Calu3 (cell line): ENCODE measurements at regions not wholly inside any gene's neighbourhood (a gene's known extent, or its start where the extent isn't known, plus 50 kb on each side); places are given as distances from the start of the nearest gene placed in this dataset.

Source experiments
- BruUV-seq: library from RNA; stranded (reverse); fragments of 400-500 nt; replicated peaks from 2 replicates; lab custom pipeline; 2021; lab: Mats Ljungman, UMichigan
- CTCF ChIA-PET: fragments of 300-600 bp; sonication (Branson Sonifier 250); formaldehyde crosslinking; loops from one replicate; lab custom pipeline; 2022; ENCODE audit warnings: antibody characterized with exemption; lab: Charles Lee
- DNase-seq: peaks from one replicate; pipeline ENCODE4 v3.0.0; 2022
- H3K27ac Mint-ChIP-seq: one replicate; pipeline ENCODE4 v1.8.0; 2022; ENCODE audit warnings: mixed read lengths; ENCODE audit not compliant: unreplicated experiment
- H3K27me3 Mint-ChIP-seq: one replicate; pipeline ENCODE4 v1.8.0; 2022; ENCODE audit warnings: mixed read lengths; ENCODE audit not compliant: unreplicated experiment
- H3K36me3 Mint-ChIP-seq: one replicate; pipeline ENCODE4 v1.8.0; 2022; ENCODE audit warnings: mild to moderate bottlenecking, moderate library complexity, mixed read lengths; ENCODE audit not compliant: insufficient read depth, unreplicated experiment
- H3K4me1 Mint-ChIP-seq: one replicate; pipeline ENCODE4 v1.8.0; 2022; ENCODE audit warnings: mild to moderate bottlenecking, low read depth, mixed read lengths; ENCODE audit not compliant: unreplicated experiment
- H3K4me3 Mint-ChIP-seq: one replicate; pipeline ENCODE4 v1.8.0; 2022; ENCODE audit warnings: mild to moderate bottlenecking, low read depth, moderate library complexity, mixed read lengths; ENCODE audit not compliant: unreplicated experiment
- H3K9me3 Mint-ChIP-seq: one replicate; pipeline ENCODE4 v1.8.0; 2022; ENCODE audit warnings: low read depth, mixed read lengths; ENCODE audit not compliant: unreplicated experiment
- CTCF ChIP-seq: fragments of 200-600 bp; IDR thresholded peaks from one replicate; pipeline ENCODE4 v1.8.0; 2022; ENCODE audit warnings: antibody characterized with exemption; ENCODE audit not compliant: unreplicated experiment
- intact Hi-C: fragments of 100-400 bp; cut with micrococcal nuclease; formaldehyde crosslinking; loops from one replicate; pipeline ENCODE4 v1.10.0; 2022; ENCODE audit not compliant: unreplicated experiment

GRCh38 chr18:14015416-14015815, 100.1 kb upstream of the MC2R start:
- Mint-ChIP-seq H3K4me1 (no peaks in the 10 kb centered on the region), H3K4me3 (no peak overlapping the region), H3K9me3 (peaks cover 5% of the 10 kb centered on the region), H3K36me3 (no peaks in the 10 kb centered on the region), H3K27ac (no peak overlapping the region), H3K27me3 (no peaks in the 10 kb centered on the region)
- no TSS peak for BruUV-seq
- no peak for DNase-seq
- TF ChIP-seq CTCF, result no peak
- intact Hi-C loops, result no loop called here
- CTCF ChIA-PET, result no interaction called here

- Mint-ChIP-seq H3K4me1 (no peaks in the 10 kb centered on the region), H3K27ac (no peak overlapping the region), H3K9me3 (peaks cover 9% of the 10 kb centered on the region), H3K36me3 (no peaks in the 10 kb centered on the region), H3K4me3 (no peak overlapping the region), H3K27me3 (no peaks in the 10 kb centered on the region)
- no TSS peak for BruUV-seq
- intact Hi-C loops, result no loop called here
- no peak for TF ChIP-seq CTCF
- CTCF ChIA-PET, result no interaction called here
- no peak for DNase-seq
These were observed 99.1 kb upstream of the MC2R start for GRCh38 chr18:14014456-14014855.

- no peaks in the 10 kb centered on the region for H3K27me3 Mint-ChIP-seq
- no TSS peak for BruUV-seq
- H3K4me3 Mint-ChIP-seq, result no peak overlapping the region
- no peaks in the 10 kb centered on the region for H3K36me3 Mint-ChIP-seq
- no peak for DNase-seq
- intact Hi-C loops, result no loop called here
- H3K27ac Mint-ChIP-seq, result no peak overlapping the region
- no peak for TF ChIP-seq CTCF
- H3K4me1 Mint-ChIP-seq, result no peaks in the 10 kb centered on the region
- H3K9me3 Mint-ChIP-seq, result peaks cover 7% of the 10 kb centered on the region
- CTCF ChIA-PET, result no interaction called here
These were observed 85.5 kb upstream of the MC2R start for GRCh38 chr18:14000884-14001283.

GRCh38 chr18:13999231-13999630, 83.9 kb upstream of the MC2R start:
- DNase-seq, result no peak
- no peak overlapping the region for H3K27ac Mint-ChIP-seq
- H3K4me1 Mint-ChIP-seq, result no peaks in the 10 kb centered on the region
- H3K27me3 Mint-ChIP-seq, result no peaks in the 10 kb centered on the region
- CTCF ChIA-PET, result no interaction called here
- intact Hi-C loops, result no loop called here
- no peak for TF ChIP-seq CTCF
- H3K36me3 Mint-ChIP-seq, result no peaks in the 10 kb centered on the region
- H3K9me3 Mint-ChIP-seq, result peaks cover 7% of the 10 kb centered on the region
- no TSS peak for BruUV-seq
- no peak overlapping the region for H3K4me3 Mint-ChIP-seq
